SK-N-SH treated with all-trans-retinoic acid at 6 μM for 48 hours (cell line): ENCODE measurements at regions not wholly inside any gene's neighbourhood (a gene's known extent, or its start where the extent isn't known, plus 50 kb on each side); places are given as distances from the start of the nearest gene placed in this dataset.

ENCODE experiments used
- ARNTL ChIP-seq: fragments of 450-650 bp; formaldehyde crosslinking; IDR thresholded peaks from 2 replicates; pipeline ENCODE4 v1.5.0; 2020; ENCODE audit warnings: low read depth, mild to moderate bottlenecking, moderate library complexity, borderline replicate concordance
- BACH2 ChIP-seq: fragments of 250-450 bp; sonication (Bioruptor Pico); IDR thresholded peaks from 2 replicates; pipeline ENCODE4 v1.9.0; 2021; ENCODE audit warnings: mild to moderate bottlenecking, borderline replicate concordance
- GLIS3 ChIP-seq: fragments of 250-450 bp; sonication (Bioruptor Pico); IDR thresholded peaks from 2 replicates; pipeline ENCODE4 v1.5.0; 2020; ENCODE audit warnings: mild to moderate bottlenecking, moderate library complexity
- ISL1 ChIP-seq: fragments of 250-450 bp; sonication (Bioruptor Pico); IDR thresholded peaks from 2 replicates; pipeline ENCODE4 v2.1.2; 2022; ENCODE audit warnings: mild to moderate bottlenecking, moderate library complexity
- PPARA ChIP-seq: fragments of 250-450 bp; sonication (Bioruptor Pico); IDR thresholded peaks from 2 replicates; pipeline ENCODE4 v1.5.0; 2020; ENCODE audit warnings: mild to moderate bottlenecking, borderline replicate concordance
- ZNF8 ChIP-seq: fragments of 450-650 bp; formaldehyde crosslinking; IDR thresholded peaks from 2 replicates; pipeline ENCODE4 v1.5.0; 2020; ENCODE audit warnings: mild to moderate bottlenecking, moderate library complexity
- TF ChIP-seq, protein P1 (sequence below): fragments of 250-450 bp; sonication (Bioruptor Pico); IDR thresholded peaks from 2 replicates; pipeline ENCODE4 v1.8.0; 2020; ENCODE audit warnings: mild to moderate bottlenecking, moderate library complexity, borderline replicate concordance
- TF ChIP-seq, protein P2 (sequence below): fragments of 250-450 bp; sonication (Bioruptor Pico); IDR thresholded peaks from 2 replicates; pipeline ENCODE4 v1.5.1; 2020; ENCODE audit warnings: low read depth, mild to moderate bottlenecking, moderate library complexity

DNA sequence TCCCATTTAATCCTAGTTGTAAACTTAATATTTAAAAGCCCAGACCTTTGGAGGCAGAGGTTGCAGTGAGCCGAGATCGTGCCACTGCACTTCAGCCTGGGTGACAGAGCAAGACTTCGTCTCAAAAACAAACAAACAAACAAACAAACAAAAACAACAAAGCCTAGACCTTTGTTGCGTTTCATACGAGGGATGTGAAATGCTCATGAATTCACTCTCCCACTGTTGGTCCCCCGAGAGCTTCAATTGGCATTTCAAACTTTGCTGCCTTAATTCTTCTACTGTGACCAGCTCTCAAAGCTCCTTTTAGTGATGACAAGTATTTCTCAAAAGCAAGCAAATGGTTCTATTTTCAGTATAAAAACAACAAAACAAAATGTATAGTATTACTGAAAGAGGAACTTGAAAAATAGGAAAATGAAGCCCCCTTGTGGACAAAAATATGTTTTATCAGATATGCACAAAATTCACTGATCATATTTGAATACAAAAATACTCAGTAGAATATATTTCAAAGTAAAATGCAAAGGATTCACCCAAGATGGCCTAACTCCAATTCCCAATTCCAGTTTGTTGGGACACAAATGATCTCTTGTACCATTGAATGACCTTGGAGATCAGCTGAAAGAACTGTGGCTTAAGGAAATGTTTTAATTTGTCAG, 140.4 kb downstream of the ESM1 start:
- TF ChIP-seq ISL1 (CRISPR knock-in tag) (no peak), ZNF8 (CRISPR knock-in tag) (no peak), GLIS3 (CRISPR knock-in tag) (no peak), BACH2 (no peak), PPARA (CRISPR knock-in tag) (no peak), ARNTL (CRISPR knock-in tag) (no peak)
- TF ChIP-seq, protein P1, sequence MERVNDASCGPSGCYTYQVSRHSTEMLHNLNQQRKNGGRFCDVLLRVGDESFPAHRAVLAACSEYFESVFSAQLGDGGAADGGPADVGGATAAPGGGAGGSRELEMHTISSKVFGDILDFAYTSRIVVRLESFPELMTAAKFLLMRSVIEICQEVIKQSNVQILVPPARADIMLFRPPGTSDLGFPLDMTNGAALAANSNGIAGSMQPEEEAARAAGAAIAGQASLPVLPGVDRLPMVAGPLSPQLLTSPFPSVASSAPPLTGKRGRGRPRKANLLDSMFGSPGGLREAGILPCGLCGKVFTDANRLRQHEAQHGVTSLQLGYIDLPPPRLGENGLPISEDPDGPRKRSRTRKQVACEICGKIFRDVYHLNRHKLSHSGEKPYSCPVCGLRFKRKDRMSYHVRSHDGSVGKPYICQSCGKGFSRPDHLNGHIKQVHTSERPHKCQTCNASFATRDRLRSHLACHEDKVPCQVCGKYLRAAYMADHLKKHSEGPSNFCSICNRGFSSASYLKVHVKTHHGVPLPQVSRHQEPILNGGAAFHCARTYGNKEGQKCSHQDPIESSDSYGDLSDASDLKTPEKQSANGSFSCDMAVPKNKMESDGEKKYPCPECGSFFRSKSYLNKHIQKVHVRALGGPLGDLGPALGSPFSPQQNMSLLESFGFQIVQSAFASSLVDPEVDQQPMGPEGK (CRISPR knock-in tag) = no peak
- TF ChIP-seq, protein P2, sequence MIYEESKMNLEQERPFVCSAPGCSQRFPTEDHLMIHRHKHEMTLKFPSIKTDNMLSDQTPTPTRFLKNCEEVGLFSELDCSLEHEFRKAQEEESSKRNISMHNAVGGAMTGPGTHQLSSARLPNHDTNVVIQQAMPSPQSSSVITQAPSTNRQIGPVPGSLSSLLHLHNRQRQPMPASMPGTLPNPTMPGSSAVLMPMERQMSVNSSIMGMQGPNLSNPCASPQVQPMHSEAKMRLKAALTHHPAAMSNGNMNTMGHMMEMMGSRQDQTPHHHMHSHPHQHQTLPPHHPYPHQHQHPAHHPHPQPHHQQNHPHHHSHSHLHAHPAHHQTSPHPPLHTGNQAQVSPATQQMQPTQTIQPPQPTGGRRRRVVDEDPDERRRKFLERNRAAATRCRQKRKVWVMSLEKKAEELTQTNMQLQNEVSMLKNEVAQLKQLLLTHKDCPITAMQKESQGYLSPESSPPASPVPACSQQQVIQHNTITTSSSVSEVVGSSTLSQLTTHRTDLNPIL = no peak
